ENCODE measurements at regions not wholly inside any gene's neighbourhood (a gene's known extent, or its start where the extent isn't known, plus 50 kb on each side); places are given as distances from the start of the nearest gene placed in this dataset.

- no peak for DNase-seq
- H3K36me3 ChIP-seq (ENCODE audit: control insufficient read depth, insufficient read depth, low read length): no peaks in the 10 kb centered on the region
- H3K27ac ChIP-seq (ENCODE audit: low read length): no peak overlapping the region
- no peak overlapping the region for H3K4me3 ChIP-seq (ENCODE audit: low read length)
- no peaks in the 10 kb centered on the region for H3K27me3 ChIP-seq (ENCODE audit: control insufficient read depth, insufficient read depth, low read length)
- H3K4me1 ChIP-seq (ENCODE audit: control insufficient read depth, insufficient read depth, low read length): peaks cover 2% of the 10 kb centered on the region
- H3K9me3 ChIP-seq (replicated peaks; ENCODE audit: control insufficient read depth, low read depth, low read length): no peaks in the 10 kb centered on the region
These were observed 57.0 kb upstream of the MSN start for GRCh38 chrX:65610481-65610880.

- WGBS (ENCODE audit: insufficient coverage): 17% methylated on average over 1 of the region's 3 CpGs
- H3K27ac ChIP-seq (ENCODE audit: low read length): no peak overlapping the region
These were observed 57.4 kb upstream of the MSN start for GRCh38 chrX:65610040-65610439.

GRCh38 chrX:65609237-65609636, 58.2 kb upstream of the MSN start:
- DNase-seq: no peak
- Histone ChIP-seq H3K36me3 (ENCODE audit: control insufficient read depth, insufficient read depth, low read length) (no peaks in the 10 kb centered on the region), H3K4me3 (ENCODE audit: low read length) (no peak overlapping the region), H3K4me1 (ENCODE audit: control insufficient read depth, insufficient read depth, low read length) (peaks cover 2% of the 10 kb centered on the region), H3K27ac (ENCODE audit: low read length) (no peak overlapping the region), H3K9me3 (replicated peaks; ENCODE audit: control insufficient read depth, low read depth, low read length) (no peaks in the 10 kb centered on the region), H3K27me3 (ENCODE audit: control insufficient read depth, insufficient read depth, low read length) (no peaks in the 10 kb centered on the region)
- WGBS (ENCODE audit: insufficient coverage): 45% methylated on average over 1 of the region's 4 CpGs

More at GRCh38 chrX:65610040-65610439, 57.4 kb upstream of the MSN start:
- no peaks in the 10 kb centered on the region for H3K27me3 ChIP-seq (ENCODE audit: control insufficient read depth, insufficient read depth, low read length)
- peak; percentile 27 for DNase-seq
- H3K4me1 ChIP-seq (ENCODE audit: control insufficient read depth, insufficient read depth, low read length): peaks cover 2% of the 10 kb centered on the region
- no peaks in the 10 kb centered on the region for H3K9me3 ChIP-seq (replicated peaks; ENCODE audit: control insufficient read depth, low read depth, low read length)
- H3K4me3 ChIP-seq (ENCODE audit: low read length): no peak overlapping the region
- no peaks in the 10 kb centered on the region for H3K36me3 ChIP-seq (ENCODE audit: control insufficient read depth, insufficient read depth, low read length)

- H3K36me3 ChIP-seq (ENCODE audit: control insufficient read depth, insufficient read depth, low read length): no peaks in the 10 kb centered on the region
- no peak overlapping the region for H3K27ac ChIP-seq (ENCODE audit: low read length)
- H3K4me1 ChIP-seq (ENCODE audit: control insufficient read depth, insufficient read depth, low read length): peaks cover 2% of the 10 kb centered on the region
- H3K4me3 ChIP-seq (ENCODE audit: low read length): no peak overlapping the region
- H3K27me3 ChIP-seq (ENCODE audit: control insufficient read depth, insufficient read depth, low read length): no peaks in the 10 kb centered on the region
- 45% methylated on average over 3 of the region's 3 CpGs for WGBS (ENCODE audit: insufficient coverage)
- H3K9me3 ChIP-seq (replicated peaks; ENCODE audit: control insufficient read depth, low read depth, low read length): no peaks in the 10 kb centered on the region
- DNase-seq: no peak
These were observed 59.4 kb upstream of the MSN start for GRCh38 chrX:65608026-65608425.

- Histone ChIP-seq H3K9me3 (replicated peaks; ENCODE audit: control insufficient read depth, low read depth, low read length) (no peaks in the 10 kb centered on the region), H3K36me3 (ENCODE audit: control insufficient read depth, insufficient read depth, low read length) (no peaks in the 10 kb centered on the region), H3K4me1 (ENCODE audit: control insufficient read depth, insufficient read depth, low read length) (peaks cover 2% of the 10 kb centered on the region), H3K4me3 (ENCODE audit: low read length) (no peak overlapping the region), H3K27me3 (ENCODE audit: control insufficient read depth, insufficient read depth, low read length) (no peaks in the 10 kb centered on the region), H3K27ac (ENCODE audit: low read length) (no peak overlapping the region)
- no CpG with 5 or more reads among the region's 3 CpGs for WGBS (ENCODE audit: insufficient coverage)
- no peak for DNase-seq
These were observed 60.2 kb upstream of the MSN start for GRCh38 chrX:65607070-65607742.

GRCh38 chrX:65602221-65602560, 65.3 kb upstream of the MSN start:
- Histone ChIP-seq H3K9me3 (replicated peaks; ENCODE audit: control insufficient read depth, low read depth, low read length) (no peaks in the 10 kb centered on the region), H3K27me3 (ENCODE audit: control insufficient read depth, insufficient read depth, low read length) (no peaks in the 10 kb centered on the region), H3K4me1 (ENCODE audit: control insufficient read depth, insufficient read depth, low read length) (peaks cover 12% of the 10 kb centered on the region), H3K36me3 (ENCODE audit: control insufficient read depth, insufficient read depth, low read length) (no peaks in the 10 kb centered on the region), H3K27ac (ENCODE audit: low read length) (peak overlapping the region; percentile 71), H3K4me3 (ENCODE audit: low read length) (no peak overlapping the region)
- no CpG with 5 or more reads among the region's 2 CpGs for WGBS (ENCODE audit: insufficient coverage)
- no peak for DNase-seq

GRCh38 chrX:65601530-65602220, 65.8 kb upstream of the MSN start:
- Histone ChIP-seq H3K27ac (ENCODE audit: low read length) (peak overlapping the region; percentile 86), H3K27me3 (ENCODE audit: control insufficient read depth, insufficient read depth, low read length) (no peaks in the 10 kb centered on the region), H3K4me3 (ENCODE audit: low read length) (no peak overlapping the region), H3K4me1 (ENCODE audit: control insufficient read depth, insufficient read depth, low read length) (peaks cover 12% of the 10 kb centered on the region), H3K9me3 (replicated peaks; ENCODE audit: control insufficient read depth, low read depth, low read length) (no peaks in the 10 kb centered on the region), H3K36me3 (ENCODE audit: control insufficient read depth, insufficient read depth, low read length) (no peaks in the 10 kb centered on the region)
- peak; percentile 84 for DNase-seq
- no CpG with 5 or more reads among the region's 3 CpGs for WGBS (ENCODE audit: insufficient coverage)

- Histone ChIP-seq H3K27me3 (ENCODE audit: control insufficient read depth, insufficient read depth, low read length) (no peaks in the 10 kb centered on the region), H3K27ac (ENCODE audit: low read length) (peak overlapping the region; percentile 86), H3K4me3 (ENCODE audit: low read length) (no peak overlapping the region), H3K9me3 (replicated peaks; ENCODE audit: control insufficient read depth, low read depth, low read length) (no peaks in the 10 kb centered on the region), H3K4me1 (ENCODE audit: control insufficient read depth, insufficient read depth, low read length) (peaks cover 14% of the 10 kb centered on the region), H3K36me3 (ENCODE audit: control insufficient read depth, insufficient read depth, low read length) (no peaks in the 10 kb centered on the region)
- WGBS (ENCODE audit: insufficient coverage): 83% methylated on average over 1 of the region's 3 CpGs
- no peak for DNase-seq
These were observed 66.3 kb upstream of the MSN start for GRCh38 chrX:65601126-65601525.

- H3K9me3 ChIP-seq (replicated peaks; ENCODE audit: control insufficient read depth, low read depth, low read length): no peaks in the 10 kb centered on the region
- H3K27me3 ChIP-seq (ENCODE audit: control insufficient read depth, insufficient read depth, low read length): no peaks in the 10 kb centered on the region
- H3K27ac ChIP-seq (ENCODE audit: low read length): no peak overlapping the region
- H3K36me3 ChIP-seq (ENCODE audit: control insufficient read depth, insufficient read depth, low read length): no peaks in the 10 kb centered on the region
- peaks cover 19% of the 10 kb centered on the region for H3K4me1 ChIP-seq (ENCODE audit: control insufficient read depth, insufficient read depth, low read length)
- WGBS (ENCODE audit: insufficient coverage): 56% methylated on average over 5 of the region's 7 CpGs
- DNase-seq: no peak
- H3K4me3 ChIP-seq (ENCODE audit: low read length): no peak overlapping the region
These were observed 65.5 kb upstream of the LAS1L start for GRCh38 chrX:65600106-65600505.

GRCh38 chrX:65598559-65599147, 64.1 kb upstream of the LAS1L start:
- H3K4me1 ChIP-seq (ENCODE audit: control insufficient read depth, insufficient read depth, low read length): peaks cover 19% of the 10 kb centered on the region
- 17% methylated on average over 1 of the region's 8 CpGs for WGBS (ENCODE audit: insufficient coverage)
- no peaks in the 10 kb centered on the region for H3K36me3 ChIP-seq (ENCODE audit: control insufficient read depth, insufficient read depth, low read length)
- DNase-seq: no peak
- no peak overlapping the region for H3K4me3 ChIP-seq (ENCODE audit: low read length)
- no peaks in the 10 kb centered on the region for H3K27me3 ChIP-seq (ENCODE audit: control insufficient read depth, insufficient read depth, low read length)
- H3K9me3 ChIP-seq (replicated peaks; ENCODE audit: control insufficient read depth, low read depth, low read length): no peaks in the 10 kb centered on the region
- no peak overlapping the region for H3K27ac ChIP-seq (ENCODE audit: low read length)
